GM18498 (cell line): ENCODE measurements at regions not wholly inside any gene's neighbourhood (a gene's known extent, or its start where the extent isn't known, plus 50 kb on each side); places are given as distances from the start of the nearest gene placed in this dataset.
"Not testable (repeated sequence)": the region's sequence is repeated elsewhere in the genome, so short reads cannot be mapped to it uniquely, and the experiment has no call there.

Experiments
- ATAC-seq: cut with Tn5 transposase; IDR thresholded peaks from one replicate; pipeline ENCODE4 v1.9.1; 2021; ENCODE audit warnings: mild to moderate bottlenecking, moderate library complexity; ENCODE audit not compliant: unreplicated experiment

DNA sequence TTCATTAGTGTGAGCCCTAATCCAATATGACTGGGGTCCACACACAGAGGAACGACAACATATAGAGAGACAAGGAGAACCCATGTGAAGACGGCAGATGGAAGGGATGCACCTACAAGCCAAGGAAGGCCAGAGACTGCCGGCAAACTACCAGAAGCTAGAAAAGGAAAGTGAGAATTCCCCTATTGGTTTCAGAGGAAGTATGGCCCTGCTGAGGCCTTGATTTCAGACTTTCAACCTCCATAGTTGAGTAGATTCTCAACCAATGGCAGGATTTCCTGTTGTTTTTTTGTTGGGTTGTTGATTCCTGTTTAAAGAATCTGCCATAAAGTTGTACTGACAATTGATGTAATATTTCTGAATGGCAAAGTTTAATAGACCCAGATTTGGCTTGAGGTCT lies 241.5 kb downstream of the SATB2 start:
- ATAC-seq: peak; percentile 69

DNA sequence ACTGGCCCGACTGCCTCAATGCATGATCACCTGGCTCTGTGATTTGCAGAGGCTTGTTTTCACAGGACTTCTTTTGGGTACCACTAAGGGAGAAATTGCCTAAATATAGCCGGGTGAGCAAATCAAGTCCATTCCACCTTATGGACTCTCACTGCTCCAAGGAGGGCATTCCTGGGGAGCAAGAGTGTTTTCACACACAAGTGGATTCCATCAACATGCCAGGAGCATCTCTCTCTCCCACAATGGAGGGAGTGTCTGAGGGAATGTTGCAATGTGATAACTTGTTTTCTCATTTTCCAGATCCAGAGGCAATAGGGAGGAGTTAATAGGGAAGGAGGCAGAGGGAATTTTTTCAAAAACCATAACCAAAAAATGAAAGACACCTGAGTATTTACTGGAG lies 250.7 kb downstream of the SATB2 start:
- ATAC-seq: no peak

DNA sequence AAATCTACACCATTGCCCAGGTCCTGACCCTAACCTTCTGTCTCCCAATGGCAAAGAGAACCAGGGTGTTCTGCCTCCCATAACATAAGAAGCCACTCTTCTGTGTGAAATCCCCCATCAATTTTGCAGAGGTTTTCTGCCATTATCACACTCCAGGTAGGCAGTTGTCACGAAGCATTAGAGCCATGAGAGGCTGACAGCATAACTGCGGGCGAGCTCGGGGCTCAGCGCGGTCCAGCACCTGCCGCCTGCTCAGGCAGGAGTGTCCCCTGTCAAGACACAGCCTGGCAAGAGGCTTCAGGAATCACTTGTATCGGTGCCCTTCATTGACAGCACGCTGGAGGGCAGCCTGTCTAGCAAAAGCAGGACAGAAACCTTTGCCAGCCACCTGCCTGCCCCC lies 251.2 kb downstream of the SATB2 start:
- no peak for ATAC-seq

DNA sequence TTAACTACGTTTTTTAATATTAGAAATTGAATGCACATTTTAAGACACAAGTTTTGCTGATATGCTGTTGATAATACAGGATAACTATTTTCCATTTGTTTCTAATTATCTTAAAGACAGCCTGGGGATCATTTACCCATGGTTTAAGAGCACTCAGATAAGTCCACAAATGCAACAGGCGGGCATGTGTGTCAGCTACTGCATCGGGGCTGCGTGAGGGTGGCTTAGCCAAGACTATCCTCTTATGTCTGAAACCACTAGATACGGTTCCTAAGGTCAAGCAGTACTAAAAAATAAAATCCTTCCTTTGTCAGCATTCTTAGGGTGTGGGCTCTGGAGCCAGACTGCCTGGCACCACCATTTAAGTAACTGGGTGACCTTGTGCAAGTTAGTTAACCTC lies 254.8 kb downstream of the SATB2 start:
- no peak for ATAC-seq

DNA sequence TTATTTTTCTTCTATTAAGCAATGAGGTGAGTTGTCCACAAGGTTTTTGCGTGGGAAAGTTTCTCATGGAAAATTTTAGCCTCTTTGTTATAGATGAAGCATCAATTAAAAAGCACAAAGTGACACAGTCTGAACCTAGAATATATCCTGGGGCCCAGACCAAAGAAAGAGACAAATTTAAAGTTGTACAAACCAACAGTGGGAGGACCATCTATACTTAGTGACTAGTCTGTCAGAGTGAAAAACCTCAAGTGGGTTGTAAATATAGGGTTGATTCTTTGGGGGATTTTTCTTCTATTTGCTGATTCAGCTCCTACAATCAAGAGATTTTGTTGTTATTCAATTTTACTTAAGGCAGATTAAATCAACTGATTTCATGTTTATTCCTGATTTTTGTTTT lies 256.2 kb downstream of the SATB2 start:
- no peak for ATAC-seq

DNA sequence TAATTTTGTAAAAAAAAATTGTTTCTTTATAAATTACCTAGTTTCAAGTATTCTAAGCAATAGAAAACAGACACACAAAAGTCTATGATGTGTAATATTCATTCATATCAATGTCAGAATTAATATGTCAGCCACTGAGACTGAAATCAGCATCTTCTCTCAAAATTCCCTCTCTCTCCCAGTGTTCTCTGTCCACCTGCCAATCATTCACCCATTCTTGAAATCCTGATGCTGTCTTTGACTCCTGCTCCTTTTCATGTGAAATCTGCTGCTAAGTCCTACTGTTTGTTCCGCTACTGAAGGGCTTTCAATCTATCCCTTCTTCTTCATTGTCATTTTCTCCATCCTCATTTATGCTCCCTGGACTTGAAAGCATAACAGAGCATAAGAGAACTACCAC lies 257.9 kb downstream of the SATB2 start:
- no peak for ATAC-seq

DNA sequence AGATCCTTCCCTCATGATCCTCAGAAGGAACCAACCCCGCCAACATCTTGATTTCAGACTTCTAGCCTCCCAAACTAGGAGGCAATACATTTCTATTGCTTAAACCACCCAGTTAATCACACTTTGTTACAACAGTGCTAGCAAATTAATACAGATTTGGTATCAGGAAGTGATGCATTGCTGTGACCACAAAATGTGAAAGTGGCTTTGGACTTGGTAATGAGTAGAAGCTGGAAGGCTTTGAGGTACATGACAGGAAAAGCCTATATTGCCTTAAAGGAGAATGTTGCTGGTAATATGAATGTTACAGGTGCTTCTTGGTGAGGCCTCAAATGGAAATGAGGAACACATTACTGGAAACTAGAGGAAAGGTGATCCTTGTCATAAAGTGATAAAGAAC lies 260.3 kb downstream of the SATB2 start:
- no peak for ATAC-seq

DNA sequence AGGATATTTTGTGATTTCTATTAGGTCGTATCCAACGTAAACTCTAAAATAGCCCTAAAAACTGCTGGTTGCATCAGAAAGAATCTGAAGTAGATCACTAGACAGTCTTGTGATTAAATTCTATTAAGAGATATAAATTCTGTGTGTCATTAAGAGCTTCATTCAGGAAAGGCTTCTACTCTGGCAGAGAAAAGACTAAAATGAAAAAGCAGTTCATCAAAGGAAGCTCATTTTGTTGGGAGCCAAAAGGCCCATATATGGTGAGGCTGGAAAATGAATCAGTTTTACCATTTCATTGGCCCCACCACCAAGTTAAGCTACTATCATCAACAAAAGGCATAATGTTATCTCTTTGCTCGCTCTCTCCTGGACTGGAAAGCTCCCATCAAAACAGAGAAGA lies 261.1 kb downstream of the SATB2 start:
- no peak for ATAC-seq

DNA sequence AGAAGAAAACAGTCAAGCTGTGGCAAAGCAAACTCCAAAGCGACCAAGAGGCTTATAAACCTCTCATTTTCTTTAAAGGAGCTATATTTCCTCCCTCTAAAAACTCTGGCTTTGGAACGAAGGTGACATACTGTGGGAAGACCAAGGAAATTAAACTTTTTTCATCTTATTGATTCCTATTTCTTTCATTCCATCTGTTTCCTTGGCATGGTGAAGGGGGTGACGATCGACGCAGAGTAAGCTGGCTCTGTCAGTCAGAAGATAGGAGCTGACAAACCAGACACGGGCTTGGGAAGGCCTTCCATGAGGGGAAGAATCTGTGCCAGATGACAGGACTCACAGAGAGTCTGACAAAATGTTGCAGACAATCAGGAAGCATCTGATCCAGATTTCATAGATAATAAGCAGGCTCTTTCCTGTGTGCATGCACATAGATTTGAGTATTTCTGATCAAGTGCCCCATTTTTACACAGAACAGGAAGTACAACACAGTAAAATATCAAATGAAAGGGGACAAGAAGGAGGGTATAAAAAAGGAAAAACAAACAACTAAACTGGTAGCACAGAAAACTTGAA lies 261.7 kb downstream of the SATB2 start:
- no peak for ATAC-seq

DNA sequence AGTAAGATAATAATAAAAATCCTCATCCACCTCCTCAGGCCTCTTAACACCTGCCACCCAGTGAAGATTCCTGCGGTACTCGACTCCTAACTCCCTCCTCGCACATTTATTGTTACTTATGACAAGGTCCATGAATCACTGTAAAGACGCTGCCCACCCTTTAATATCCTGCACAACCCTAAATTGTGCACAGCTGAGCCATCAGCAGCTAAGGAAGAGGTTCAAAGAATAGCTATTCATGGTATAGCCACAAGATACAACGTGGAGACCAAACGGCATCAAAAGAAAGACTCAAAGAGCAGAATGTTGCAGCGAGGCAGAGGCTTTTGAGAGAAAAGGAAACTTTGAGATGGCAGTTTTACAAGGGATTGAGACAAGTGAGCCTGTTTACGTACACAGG lies 266.3 kb downstream of the SATB2 start:
- no peak for ATAC-seq

DNA sequence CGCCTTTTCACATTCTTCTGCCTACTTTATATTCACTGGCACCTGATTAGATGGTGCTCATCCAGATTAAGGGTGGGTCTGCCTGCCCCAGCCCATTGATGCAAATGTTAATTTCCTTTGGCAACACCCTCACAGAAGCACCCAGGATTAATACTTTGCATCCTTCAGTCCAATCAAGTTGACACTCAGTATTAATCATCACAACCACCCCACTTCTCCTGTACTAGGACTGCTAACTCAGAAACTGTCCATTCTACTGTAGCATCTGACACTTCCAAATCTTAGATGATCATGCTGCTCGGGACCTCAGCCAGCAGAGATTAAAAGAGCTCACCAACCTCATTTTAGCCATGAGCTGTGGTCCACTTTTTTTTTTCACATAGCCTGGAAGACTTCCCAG lies 268.5 kb downstream of the SATB2 start:
- ATAC-seq: no peak

DNA sequence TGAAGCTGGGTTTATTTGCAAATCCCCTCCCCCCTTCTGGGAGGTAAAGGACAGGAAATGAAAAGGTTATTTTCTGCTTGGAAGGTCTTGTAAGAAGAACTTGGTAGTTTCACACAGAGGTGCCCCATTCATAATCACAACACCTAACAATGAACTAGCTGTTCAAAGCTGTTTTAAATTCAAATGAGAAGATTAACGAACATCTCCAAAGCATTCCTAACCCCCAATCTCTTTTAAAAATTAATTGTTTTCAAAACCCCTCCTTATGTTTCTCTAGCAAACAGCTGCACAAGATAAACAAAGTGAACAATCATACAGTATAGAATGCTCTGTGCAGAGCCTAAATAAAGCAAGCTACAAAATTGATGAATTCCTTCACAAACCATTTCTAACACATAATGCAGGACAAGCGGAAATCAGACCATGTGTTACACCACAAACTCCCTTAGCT lies 271.4 kb downstream of the SATB2 start:
- ATAC-seq: no peak

DNA sequence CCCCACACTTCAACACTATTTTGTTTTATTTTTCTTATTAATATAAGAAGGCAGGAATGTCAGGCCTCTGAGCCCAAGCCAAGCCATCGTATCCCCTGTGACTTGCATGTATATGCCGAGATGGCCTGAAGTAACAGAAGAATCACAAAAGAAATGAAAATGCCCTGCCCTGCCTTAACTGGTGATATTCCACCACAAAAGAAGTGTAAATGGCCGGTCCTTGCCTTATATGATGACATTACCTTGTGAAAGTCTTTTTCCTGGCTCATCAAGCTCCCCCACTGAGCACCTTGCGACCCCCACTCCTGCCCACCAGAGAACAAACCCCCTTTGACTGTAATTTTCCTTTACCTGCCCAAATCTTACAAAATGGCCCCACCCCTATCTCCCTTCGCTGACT lies 272.6 kb downstream of the SATB2 start:
- not testable (repeated sequence) for ATAC-seq

DNA sequence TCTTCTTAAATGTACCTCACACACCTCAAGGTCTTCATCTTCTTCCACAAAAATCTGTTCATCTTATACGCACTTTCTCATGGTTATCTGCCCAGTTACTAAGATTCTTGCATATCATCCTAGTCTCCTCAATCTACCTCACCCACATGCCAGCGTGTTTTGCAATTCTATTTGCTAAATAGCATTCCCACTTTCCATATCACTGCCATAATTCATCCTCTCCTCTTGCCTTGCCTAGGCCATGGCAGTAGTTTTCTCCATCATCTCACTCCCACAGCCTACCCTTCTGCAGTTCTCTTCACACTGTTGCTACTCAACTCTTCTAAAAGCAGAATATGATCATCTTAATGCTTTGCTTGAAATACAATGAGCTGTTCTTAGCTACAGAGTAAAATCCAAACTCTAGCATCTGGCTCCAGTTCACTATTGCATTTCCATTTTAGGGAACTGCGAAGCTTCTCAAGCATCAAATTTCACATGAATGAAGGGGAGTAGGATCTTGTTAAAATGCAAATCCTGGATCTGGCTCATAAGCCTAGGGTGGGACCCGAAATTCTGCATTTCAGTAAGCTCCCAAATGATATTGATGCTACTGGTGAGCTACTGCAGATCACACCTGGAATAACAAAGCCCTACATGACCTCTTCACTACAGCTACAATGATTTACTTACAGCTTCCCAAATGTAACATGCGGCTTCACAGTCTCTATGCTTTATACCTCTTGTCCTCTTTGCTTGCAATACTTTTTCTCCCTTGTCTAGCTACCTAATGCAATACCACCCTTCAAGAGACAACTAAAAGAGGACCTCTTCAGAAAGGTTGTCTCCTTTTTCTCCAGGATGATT lies 293.9 kb downstream of the SATB2 start:
- no peak for ATAC-seq

DNA sequence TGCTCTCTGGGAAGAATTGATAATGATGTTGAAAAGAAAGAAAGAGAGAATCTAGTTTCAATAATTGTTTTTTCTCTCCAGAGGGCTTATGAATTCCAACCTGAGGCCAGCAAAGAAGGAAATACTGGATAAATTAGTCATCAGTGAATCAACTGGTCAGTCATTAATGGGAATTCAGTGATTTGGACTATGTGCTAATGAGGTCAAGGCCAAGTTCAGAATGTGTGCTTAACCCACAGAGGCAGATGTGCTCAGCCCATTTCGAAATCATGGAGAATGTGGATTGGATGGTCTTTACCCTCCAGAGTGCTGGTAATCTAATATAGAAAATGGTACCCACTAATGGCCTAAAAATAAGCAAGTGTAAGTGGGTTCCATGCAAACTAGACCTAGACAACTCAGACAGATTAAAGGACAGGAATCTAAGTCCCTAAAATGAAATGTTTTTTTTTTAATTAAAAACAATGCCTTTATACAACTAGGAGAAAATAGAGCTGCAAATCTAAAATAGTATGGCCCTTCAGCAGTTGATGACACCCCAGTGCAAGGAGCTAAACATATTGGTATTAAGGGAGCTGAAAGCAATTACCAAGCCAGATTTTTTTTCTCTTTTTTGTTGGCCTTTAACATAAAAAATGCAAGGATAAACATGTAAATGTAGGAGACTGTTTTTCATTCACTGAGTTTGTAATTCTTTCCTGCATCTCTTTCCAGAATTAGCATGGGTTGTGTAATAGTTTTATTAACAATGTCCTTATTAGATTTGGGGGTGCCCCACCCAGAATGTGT lies 296.9 kb downstream of the SATB2 start:
- no peak for ATAC-seq

DNA sequence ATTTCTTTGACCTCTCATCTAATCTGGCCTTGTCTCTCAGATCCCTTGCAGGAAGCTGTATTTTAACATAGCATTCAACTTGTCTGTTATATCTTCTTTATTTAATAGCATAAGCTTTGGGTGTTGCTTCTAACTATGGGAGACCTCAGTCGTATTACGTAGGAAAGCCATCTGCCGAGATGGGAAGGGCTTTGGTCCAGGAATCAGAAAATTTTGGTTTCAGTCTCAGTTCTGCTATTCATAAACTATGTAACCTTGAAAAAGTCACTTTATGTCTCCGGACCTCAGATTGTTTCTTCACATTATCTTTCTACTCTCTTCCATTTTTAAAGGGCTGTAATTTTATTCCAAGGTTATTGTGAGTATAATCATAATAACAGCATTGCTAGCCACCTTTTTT lies 297.7 kb downstream of the SATB2 start:
- ATAC-seq: no peak

DNA sequence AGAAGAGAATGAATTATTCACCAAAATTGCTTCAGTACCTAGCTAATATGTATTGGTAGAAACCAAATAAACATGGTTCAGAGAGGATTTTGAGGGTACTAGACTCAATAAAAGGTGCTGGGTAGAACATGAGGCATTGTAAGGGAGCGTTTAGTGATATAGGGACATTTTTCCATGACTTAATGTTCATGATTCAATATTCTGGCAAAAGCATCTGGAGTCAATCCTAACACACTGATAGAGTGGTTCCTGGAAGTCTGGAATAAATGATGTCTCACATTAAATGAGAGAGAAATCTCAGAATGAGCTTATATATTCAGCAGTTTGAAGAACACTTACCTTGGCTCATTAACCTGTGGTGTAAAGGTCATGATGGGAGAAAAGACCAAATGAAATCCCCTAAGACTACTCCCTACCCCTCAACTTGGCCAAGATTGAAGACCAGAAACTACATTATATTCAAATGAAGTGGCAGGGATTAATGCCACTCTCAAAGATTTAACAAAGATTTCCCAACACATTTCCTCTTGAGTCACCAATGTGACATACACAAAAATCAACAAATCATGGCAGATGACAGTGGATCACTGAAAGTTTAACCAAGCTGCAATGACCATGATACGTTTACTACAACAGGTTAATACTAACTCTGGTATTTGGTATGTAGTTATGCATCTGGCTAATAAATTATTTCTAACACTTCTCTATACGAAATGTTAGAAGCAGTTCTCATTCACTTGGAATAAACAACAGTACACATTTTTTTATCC lies 309.5 kb downstream of the SATB2 start:
- ATAC-seq: no peak

DNA sequence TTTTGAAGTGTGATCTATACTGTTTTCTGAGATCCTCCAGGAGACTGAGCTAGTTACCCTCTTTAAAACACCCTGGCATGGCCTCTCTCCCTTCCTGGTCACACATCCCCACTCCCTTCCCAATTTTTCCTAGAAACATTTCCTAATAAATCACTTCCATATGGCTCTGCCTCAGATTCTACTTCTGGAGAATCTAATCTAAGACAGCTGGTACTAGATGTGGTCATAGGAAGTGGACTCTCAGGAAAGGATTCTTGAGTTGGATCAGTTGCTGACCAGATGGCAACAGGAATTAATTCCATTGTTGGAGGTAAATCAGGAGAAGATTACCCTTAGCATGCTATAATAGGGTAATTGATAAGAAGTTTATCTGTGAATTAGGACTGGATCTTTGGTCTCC lies 310.5 kb downstream of the SATB2 start:
- no peak for ATAC-seq

DNA sequence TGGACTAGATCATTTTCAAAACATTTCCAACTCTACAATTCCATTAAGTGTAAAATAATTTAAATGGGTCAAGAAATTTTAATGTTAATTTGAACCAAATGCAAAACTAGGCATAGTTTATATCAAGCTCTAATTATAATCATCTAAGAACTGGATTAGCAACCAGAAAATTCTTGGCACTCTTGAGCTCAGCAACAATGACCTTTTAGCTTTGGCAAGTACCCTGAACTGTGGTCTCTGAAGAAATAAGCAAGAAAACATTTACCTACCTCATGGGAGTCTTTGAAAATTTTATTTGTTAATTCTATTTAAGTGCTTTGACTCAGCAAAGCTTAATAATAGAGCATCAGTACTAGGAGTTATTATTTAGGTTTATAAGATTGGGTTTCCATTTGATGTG lies 313.2 kb downstream of the SATB2 start:
- no peak for ATAC-seq

DNA sequence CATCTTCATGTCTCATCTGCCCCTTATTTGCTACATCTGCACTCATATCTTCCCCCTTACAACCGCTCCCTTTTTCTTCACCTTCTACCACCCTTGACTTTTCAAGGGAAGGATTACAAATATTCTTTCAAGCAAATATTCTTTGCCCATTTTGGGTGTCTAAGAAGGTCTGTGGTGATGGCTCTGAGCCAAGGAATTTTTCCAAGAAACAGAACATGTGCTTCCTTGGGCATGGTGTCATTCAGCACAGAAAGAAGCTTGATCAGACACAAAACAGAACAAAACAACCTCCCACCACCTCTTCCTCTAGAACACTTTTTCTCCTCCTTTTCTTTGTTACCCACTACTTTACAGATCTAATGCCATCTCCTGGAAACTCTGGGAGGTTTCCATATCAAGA lies 313.7 kb downstream of the SATB2 start:
- no peak for ATAC-seq

DNA sequence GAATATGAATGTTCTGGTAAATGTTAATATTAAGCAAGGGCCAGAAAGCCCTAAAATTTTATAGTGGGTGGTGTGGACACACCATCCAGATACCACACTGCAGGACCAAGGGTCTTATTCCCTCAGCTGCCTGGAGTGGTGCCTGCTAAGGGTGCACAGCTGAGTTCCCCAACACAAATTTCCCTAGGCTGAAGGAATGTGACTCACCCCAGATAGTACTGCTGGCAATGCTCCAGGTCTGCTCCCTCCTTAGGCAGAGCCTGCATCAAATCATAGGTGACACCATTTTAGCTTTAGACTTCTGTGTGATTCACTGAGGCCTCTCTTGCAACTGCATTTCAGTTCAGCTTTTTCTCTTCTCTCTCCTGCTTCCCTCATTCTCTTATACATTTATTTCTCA lies 321.1 kb downstream of the SATB2 start:
- no peak for ATAC-seq
